ENCODE measurements at regions not wholly inside any gene's neighbourhood (a gene's known extent, or its start where the extent isn't known, plus 50 kb on each side); places are given as distances from the start of the nearest gene placed in this dataset.

GRCh38 chr1:55375617-55376258 is 160.6 kb upstream of the USP24 start:
- no peak for TF ChIP-seq HNRNPUL1 (IDR thresholded peaks at IDR 0.05; ENCODE audit: low read depth, low read length)
- TF ChIP-seq EED (CRISPR knock-in tag; IDR thresholded peaks at IDR 0.05) = no peak
- no peak for TF ChIP-seq SATB2 (CRISPR knock-in tag; IDR thresholded peaks at IDR 0.05)
- TF ChIP-seq CTCF (CRISPR knock-in tag; IDR thresholded peaks at IDR 0.05) = peak; percentile 76
- no peak for TF ChIP-seq POLR2AphosphoS5 (IDR thresholded peaks at IDR 0.05; ENCODE audit: low read depth, low read length)
- no peak for TF ChIP-seq ARHGAP35 (CRISPR knock-in tag; IDR thresholded peaks at IDR 0.05; ENCODE audit: borderline replicate concordance)
- TF ChIP-seq, protein P1, sequence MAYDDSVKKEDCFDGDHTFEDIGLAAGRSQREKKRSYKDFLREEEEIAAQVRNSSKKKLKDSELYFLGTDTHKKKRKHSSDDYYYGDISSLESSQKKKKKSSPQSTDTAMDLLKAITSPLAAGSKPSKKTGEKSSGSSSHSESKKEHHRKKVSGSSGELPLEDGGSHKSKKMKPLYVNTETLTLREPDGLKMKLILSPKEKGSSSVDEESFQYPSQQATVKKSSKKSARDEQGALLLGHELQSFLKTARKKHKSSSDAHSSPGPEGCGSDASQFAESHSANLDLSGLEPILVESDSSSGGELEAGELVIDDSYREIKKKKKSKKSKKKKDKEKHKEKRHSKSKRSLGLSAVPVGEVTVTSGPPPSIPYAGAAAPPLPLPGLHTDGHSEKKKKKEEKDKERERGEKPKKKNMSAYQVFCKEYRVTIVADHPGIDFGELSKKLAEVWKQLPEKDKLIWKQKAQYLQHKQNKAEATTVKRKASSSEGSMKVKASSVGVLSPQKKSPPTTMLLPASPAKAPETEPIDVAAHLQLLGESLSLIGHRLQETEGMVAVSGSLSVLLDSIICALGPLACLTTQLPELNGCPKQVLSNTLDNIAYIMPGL (CRISPR knock-in tag; IDR thresholded peaks at IDR 0.05; ENCODE audit: borderline replicate concordance in 1 of 2, low read depth in 1 of 2) = no peak
- TF ChIP-seq SRF (IDR thresholded peaks at IDR 0.05; ENCODE audit: low read depth, low read length) = no peak
- no peak for TF ChIP-seq HNRNPH1 (optimal IDR thresholded peaks at IDR 0.05; ENCODE audit: low read depth, low read length)
- TF ChIP-seq, protein P2, sequence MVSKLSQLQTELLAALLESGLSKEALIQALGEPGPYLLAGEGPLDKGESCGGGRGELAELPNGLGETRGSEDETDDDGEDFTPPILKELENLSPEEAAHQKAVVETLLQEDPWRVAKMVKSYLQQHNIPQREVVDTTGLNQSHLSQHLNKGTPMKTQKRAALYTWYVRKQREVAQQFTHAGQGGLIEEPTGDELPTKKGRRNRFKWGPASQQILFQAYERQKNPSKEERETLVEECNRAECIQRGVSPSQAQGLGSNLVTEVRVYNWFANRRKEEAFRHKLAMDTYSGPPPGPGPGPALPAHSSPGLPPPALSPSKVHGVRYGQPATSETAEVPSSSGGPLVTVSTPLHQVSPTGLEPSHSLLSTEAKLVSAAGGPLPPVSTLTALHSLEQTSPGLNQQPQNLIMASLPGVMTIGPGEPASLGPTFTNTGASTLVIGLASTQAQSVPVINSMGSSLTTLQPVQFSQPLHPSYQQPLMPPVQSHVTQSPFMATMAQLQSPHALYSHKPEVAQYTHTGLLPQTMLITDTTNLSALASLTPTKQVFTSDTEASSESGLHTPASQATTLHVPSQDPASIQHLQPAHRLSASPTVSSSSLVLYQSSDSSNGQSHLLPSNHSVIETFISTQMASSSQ (IDR thresholded peaks at IDR 0.05; ENCODE audit: low read depth) = no peak
- TF ChIP-seq, protein P2 (CRISPR knock-in tag; IDR thresholded peaks at IDR 0.05; ENCODE audit: borderline replicate concordance) = no peak
- TF ChIP-seq, protein P3, sequence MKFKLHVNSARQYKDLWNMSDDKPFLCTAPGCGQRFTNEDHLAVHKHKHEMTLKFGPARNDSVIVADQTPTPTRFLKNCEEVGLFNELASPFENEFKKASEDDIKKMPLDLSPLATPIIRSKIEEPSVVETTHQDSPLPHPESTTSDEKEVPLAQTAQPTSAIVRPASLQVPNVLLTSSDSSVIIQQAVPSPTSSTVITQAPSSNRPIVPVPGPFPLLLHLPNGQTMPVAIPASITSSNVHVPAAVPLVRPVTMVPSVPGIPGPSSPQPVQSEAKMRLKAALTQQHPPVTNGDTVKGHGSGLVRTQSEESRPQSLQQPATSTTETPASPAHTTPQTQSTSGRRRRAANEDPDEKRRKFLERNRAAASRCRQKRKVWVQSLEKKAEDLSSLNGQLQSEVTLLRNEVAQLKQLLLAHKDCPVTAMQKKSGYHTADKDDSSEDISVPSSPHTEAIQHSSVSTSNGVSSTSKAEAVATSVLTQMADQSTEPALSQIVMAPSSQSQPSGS (CRISPR knock-in tag; IDR thresholded peaks at IDR 0.05) = no peak
- no peak for TF ChIP-seq ZNF781 (CRISPR knock-in tag; IDR thresholded peaks at IDR 0.05; ENCODE audit: borderline replicate concordance, not compliant biosample characterization)
- TF ChIP-seq, protein P4, sequence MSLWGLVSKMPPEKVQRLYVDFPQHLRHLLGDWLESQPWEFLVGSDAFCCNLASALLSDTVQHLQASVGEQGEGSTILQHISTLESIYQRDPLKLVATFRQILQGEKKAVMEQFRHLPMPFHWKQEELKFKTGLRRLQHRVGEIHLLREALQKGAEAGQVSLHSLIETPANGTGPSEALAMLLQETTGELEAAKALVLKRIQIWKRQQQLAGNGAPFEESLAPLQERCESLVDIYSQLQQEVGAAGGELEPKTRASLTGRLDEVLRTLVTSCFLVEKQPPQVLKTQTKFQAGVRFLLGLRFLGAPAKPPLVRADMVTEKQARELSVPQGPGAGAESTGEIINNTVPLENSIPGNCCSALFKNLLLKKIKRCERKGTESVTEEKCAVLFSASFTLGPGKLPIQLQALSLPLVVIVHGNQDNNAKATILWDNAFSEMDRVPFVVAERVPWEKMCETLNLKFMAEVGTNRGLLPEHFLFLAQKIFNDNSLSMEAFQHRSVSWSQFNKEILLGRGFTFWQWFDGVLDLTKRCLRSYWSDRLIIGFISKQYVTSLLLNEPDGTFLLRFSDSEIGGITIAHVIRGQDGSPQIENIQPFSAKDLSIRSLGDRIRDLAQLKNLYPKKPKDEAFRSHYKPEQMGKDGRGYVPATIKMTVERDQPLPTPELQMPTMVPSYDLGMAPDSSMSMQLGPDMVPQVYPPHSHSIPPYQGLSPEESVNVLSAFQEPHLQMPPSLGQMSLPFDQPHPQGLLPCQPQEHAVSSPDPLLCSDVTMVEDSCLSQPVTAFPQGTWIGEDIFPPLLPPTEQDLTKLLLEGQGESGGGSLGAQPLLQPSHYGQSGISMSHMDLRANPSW (CRISPR knock-in tag; IDR thresholded peaks at IDR 0.05; ENCODE audit: borderline replicate concordance) = no peak
- no peak for TF ChIP-seq MAFF (IDR thresholded peaks at IDR 0.05; ENCODE audit: low read depth, low read length)
